H1 (cell line): ENCODE measurements at regions not wholly inside any gene's neighbourhood (a gene's known extent, or its start where the extent isn't known, plus 50 kb on each side); places are given as distances from the start of the nearest gene placed in this dataset.

Source experiments
- CTCF ChIA-PET: fragments of 300-600 bp; sonication (Branson Sonifier 250); formaldehyde crosslinking; loops from one replicate; lab custom pipeline; 2021; ENCODE audit not compliant: partially characterized antibody; lab: Charles Lee
- POLR2A ChIA-PET: fragments of 300-600 bp; sonication (Branson Sonifier 250); formaldehyde crosslinking; loops from one replicate; lab custom pipeline; 2021; ENCODE audit warnings: inconsistent platforms; ENCODE audit not compliant: partially characterized antibody; lab: Charles Lee
- DNase-seq, 2 experiments: peaks; one replicate each; pipeline versions ENCODE4 v3.0.0 to v3.0.0-alpha.2; 2010 to 2022; ENCODE audit warnings: low spot score in 2 of 2, low read depth in 1 of 2, mixed read lengths in 1 of 2
- FAIRE-seq: peaks from 2 replicates; lab custom pipeline; 2011; peaks lifted over from hg19 to GRCh38; lab: Jason Lieb, UNC
- H2AFZ ChIP-seq: 2 replicates; pipeline ENCODE4 v1.8.1; 2012; ENCODE audit warnings: low read length, inconsistent platforms
- H2AK5ac ChIP-seq: 2 replicates; pipeline ENCODE4 v1.6.1; 2013; ENCODE audit warnings: low read depth, low read length
- H2BK120ac ChIP-seq: replicated peaks from 2 replicates; pipeline ENCODE3; 2013; ENCODE audit warnings: low read depth, low read length, inconsistent platforms
- H2BK12ac ChIP-seq: 2 replicates; pipeline ENCODE4 v1.6.1; 2013; ENCODE audit warnings: low read depth, low read length
- H2BK15ac ChIP-seq: 2 replicates; pipeline ENCODE4 v1.6.1; 2013; ENCODE audit warnings: low read length
- H2BK20ac ChIP-seq: 2 replicates; pipeline ENCODE4 v1.6.1; 2013; ENCODE audit warnings: low read length
- H2BK5ac ChIP-seq: 2 replicates; pipeline ENCODE4 v1.6.1; 2013; ENCODE audit warnings: low read depth, low read length
- H3K14ac ChIP-seq: 2 replicates; pipeline ENCODE4 v1.6.1; 2013; ENCODE audit warnings: inconsistent platforms; ENCODE audit not compliant: insufficient read length
- H3K18ac ChIP-seq: 2 replicates; pipeline ENCODE4 v1.6.1; 2013; ENCODE audit warnings: low read length; ENCODE audit errors: extremely low read depth
- H3K23ac ChIP-seq: 2 replicates; pipeline ENCODE4 v1.6.1; 2013; ENCODE audit warnings: inconsistent platforms; ENCODE audit not compliant: insufficient read length
- H3K23me2 ChIP-seq: 2 replicates; pipeline ENCODE4 v1.6.1; 2013; ENCODE audit warnings: low read depth, low read length
- H3K27ac ChIP-seq: 2 replicates; pipeline ENCODE4 v1.6.1; 2011; ENCODE audit warnings: low read depth, low read length, inconsistent platforms
- H3K27me3 ChIP-seq, 4 experiments: replicated peaks in 1 of 4; 1 replicate in 1 of 4; 2 replicates in 3 of 4; pipeline versions ENCODE4 v1.6.1 to v1.8.1; 2011 to 2013; ENCODE audit warnings: low read length in 3 of 4, mild to moderate bottlenecking in 3 of 4, inconsistent platforms in 2 of 4, mixed read lengths in 2 of 4, moderate library complexity in 1 of 4; ENCODE audit not compliant: control insufficient read depth in 3 of 4, insufficient read depth in 3 of 4; ENCODE audit errors: extremely low read depth in 1 of 4
- H3K36me3 ChIP-seq, 4 experiments: 2 replicates each; pipeline versions ENCODE4 v1.6.1 to v1.8.1; 2011 to 2013; ENCODE audit warnings: mild to moderate bottlenecking in 4 of 4, low read length in 3 of 4, moderate library complexity in 2 of 4, control low read depth in 1 of 4, inconsistent platforms in 1 of 4; ENCODE audit not compliant: insufficient read depth in 4 of 4, control insufficient read depth in 2 of 4
- H3K4ac ChIP-seq: replicated peaks from 2 replicates; pipeline ENCODE3; 2013; ENCODE audit warnings: low read length, low read depth, mixed read lengths, inconsistent platforms; ENCODE audit not compliant: insufficient read length
- H3K4me1 ChIP-seq, 4 experiments: replicated peaks in 1 of 4; 1 replicate in 1 of 4; 2 replicates in 3 of 4; pipeline versions ENCODE4 v1.6.1 to v1.8.1; 2011 to 2013; ENCODE audit warnings: low read length in 3 of 4, inconsistent platforms in 2 of 4, mixed read lengths in 1 of 4; ENCODE audit not compliant: insufficient read depth in 4 of 4, control insufficient read depth in 3 of 4
- H3K4me2 ChIP-seq, 2 experiments: 2 replicates each; pipeline versions ENCODE4 v1.6.1 to v1.8.1; 2011 to 2013; ENCODE audit warnings: low read depth in 2 of 2, low read length in 2 of 2, control low read depth in 1 of 2, inconsistent platforms in 1 of 2, mild to moderate bottlenecking in 1 of 2; ENCODE audit not compliant: insufficient read depth in 1 of 2
- H3K4me3 ChIP-seq, 4 experiments: fragments of 200-600, 300-600 bp in 1 of 4; sonication (generic), shearing (Covaris generic), sonication (Bioruptor Twin) in 1 of 4; 2 replicates each; pipeline versions ENCODE4 v1.5.1 to v1.8.1; 2011 to 2016; ENCODE audit warnings: low read length in 4 of 4, low read depth in 3 of 4, control low read depth in 2 of 4, inconsistent platforms in 2 of 4, mild to moderate bottlenecking in 2 of 4, mixed read lengths in 1 of 4, moderate library complexity in 1 of 4; ENCODE audit not compliant: insufficient read depth in 2 of 4; ENCODE audit errors: extremely low read depth in 1 of 4
- H3K56ac ChIP-seq: replicated peaks from 2 replicates; pipeline ENCODE3; 2013; ENCODE audit warnings: low read depth, mild to moderate bottlenecking, mixed read lengths, low read length, inconsistent platforms; ENCODE audit not compliant: insufficient read length
- H3K79me1 ChIP-seq: 2 replicates; pipeline ENCODE4 v1.6.1; 2013; ENCODE audit warnings: low read depth, low read length, control low read depth
- H3K79me2 ChIP-seq, 2 experiments: 2 replicates each; pipeline versions ENCODE4 v1.6.1 to v1.8.1; 2012 to 2013; ENCODE audit warnings: low read length in 2 of 2, mild to moderate bottlenecking in 2 of 2, inconsistent platforms in 1 of 2; ENCODE audit not compliant: insufficient read depth in 2 of 2, control insufficient read depth in 1 of 2
- H3K9ac ChIP-seq, 4 experiments: replicated peaks in 1 of 4; 1 replicate in 1 of 4; 2 replicates in 3 of 4; pipeline versions ENCODE4 v1.6.1 to v1.8.1; 2011 to 2013; ENCODE audit warnings: low read depth in 3 of 4, low read length in 3 of 4, control low read depth in 2 of 4, mild to moderate bottlenecking in 2 of 4, moderate library complexity in 2 of 4, inconsistent platforms in 1 of 4; ENCODE audit errors: extremely low read depth in 1 of 4
- H3K9me3 ChIP-seq, 2 experiments: 2 replicates each; pipeline versions ENCODE4 v1.6.1 to v1.8.1; 2012 to 2013; ENCODE audit warnings: mild to moderate bottlenecking in 2 of 2, moderate library complexity in 2 of 2, control low read depth in 1 of 2, inconsistent platforms in 1 of 2, low read depth in 1 of 2, low read length in 1 of 2, mixed read lengths in 1 of 2; ENCODE audit not compliant: insufficient read depth in 2 of 2
- H4K20me1 ChIP-seq, 2 experiments: replicated peaks in 1 of 2; 2 replicates each; pipeline versions ENCODE3 to v1.8.1; 2011 to 2013; ENCODE audit warnings: inconsistent platforms in 2 of 2, low read length in 2 of 2, mild to moderate bottlenecking in 1 of 2; ENCODE audit not compliant: insufficient read depth in 2 of 2, control insufficient read depth in 1 of 2
- H4K5ac ChIP-seq: 2 replicates; pipeline ENCODE4 v1.6.1; 2013; ENCODE audit warnings: low read length, low read depth, mixed read lengths, inconsistent platforms; ENCODE audit not compliant: insufficient read length
- H4K8ac ChIP-seq: 2 replicates; pipeline ENCODE4 v1.8.0; 2013; ENCODE audit warnings: mild to moderate bottlenecking, moderate library complexity, low read length, inconsistent platforms; ENCODE audit not compliant: insufficient read depth; ENCODE audit errors: extremely low read depth
- H4K91ac ChIP-seq: replicated peaks from 2 replicates; pipeline ENCODE3; 2013; ENCODE audit warnings: low read length, mixed read lengths, inconsistent platforms; ENCODE audit not compliant: insufficient read length
- BCL11A ChIP-seq, 2 experiments: IDR thresholded peaks; one replicate each; pipeline ENCODE4 v1.6.1; 2011; ENCODE audit warnings: low read depth in 2 of 2, low read length in 2 of 2, mild to moderate bottlenecking in 2 of 2
- EP300 ChIP-seq, 2 experiments: IDR thresholded peaks; 1 replicate in 1 of 2; 2 replicates in 1 of 2; pipeline ENCODE4 v1.6.1; 2011 to 2012; ENCODE audit warnings: low read depth in 2 of 2, low read length in 2 of 2, mild to moderate bottlenecking in 2 of 2, borderline replicate concordance in 1 of 2, inconsistent platforms in 1 of 2, moderate library complexity in 1 of 2
- GTF2F1 ChIP-seq: IDR thresholded peaks from 2 replicates; pipeline ENCODE4 v1.6.1; 2012; ENCODE audit warnings: low read depth, low read length, improper control_type of control experiment, borderline replicate concordance
- SIX5 ChIP-seq: IDR thresholded peaks from 2 replicates; pipeline ENCODE4 v1.6.1; 2011; ENCODE audit warnings: mild to moderate bottlenecking, low read depth, low read length
- YY1 ChIP-seq: IDR thresholded peaks from 2 replicates; pipeline ENCODE4 v1.6.1; 2011; ENCODE audit warnings: low read depth, mild to moderate bottlenecking, low read length
- WGBS, 2 experiments: shearing (Covaris generic) in 1 of 2; methylation state at CpG; one replicate each; pipeline versions ENCODE4 v1.1.6 to v1.1.7; 2013 to 2015; ENCODE audit warnings: low lambda C conversion rate in 2 of 2, mixed read lengths in 2 of 2, inconsistent platforms in 1 of 2, low coverage in 1 of 2, missing lambda C conversion rate in 1 of 2; ENCODE audit not compliant: insufficient replicate concordance in 2 of 2, insufficient coverage in 1 of 2, insufficient read length in 1 of 2; ENCODE audit errors: extremely low coverage in 1 of 2, missing lambda C conversion rate in 1 of 2; 5-methylcytosine and 5-hydroxymethylcytosine counted together

DNA sequence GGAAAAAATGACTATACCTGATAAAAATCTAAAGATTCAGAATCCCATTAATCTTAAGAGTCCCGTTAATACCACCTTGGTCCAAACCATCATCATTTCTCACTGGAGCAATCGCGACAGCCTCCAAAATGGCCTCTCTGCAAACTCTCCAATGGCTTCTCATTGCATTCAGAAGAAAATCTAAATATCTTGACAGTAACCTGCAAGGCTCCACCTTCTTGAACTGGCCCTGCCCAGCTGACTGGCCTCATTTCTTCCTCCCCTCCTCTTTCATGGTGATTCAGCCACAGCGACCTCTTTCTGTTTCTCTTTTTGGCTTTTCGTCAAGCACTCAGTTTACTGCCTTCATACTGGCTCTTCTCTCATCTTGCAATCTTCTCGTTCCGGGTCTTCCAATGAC is 56.2 kb upstream of the GPRIN3 start:
- H3K36me3 ChIP-seq: no peaks in the 10 kb centered on the region
- H2BK15ac ChIP-seq: no peak overlapping the region
- no peak overlapping the region for H3K9ac ChIP-seq
- no peak for TF ChIP-seq EP300 (IDR thresholded peaks at IDR 0.05; ENCODE audit: borderline replicate concordance in 1 of 2, low read depth in 2 of 2, low read length in 2 of 2)
- TF ChIP-seq SIX5: no peak
- TF ChIP-seq YY1: peak; percentile 74; the same call in 1 of the 2 replicates
- TF ChIP-seq BCL11A (IDR thresholded peaks at IDR 0.05; ENCODE audit: low read depth in 2 of 2, low read length in 2 of 2): no peak
- no peak for TF ChIP-seq GTF2F1
- DNase-seq (no peak), FAIRE-seq (no peak)
- H2BK20ac ChIP-seq: no peak overlapping the region
- H3K4me1 ChIP-seq: no peaks in the 10 kb centered on the region
- H4K5ac ChIP-seq: no peak overlapping the region
- ChIA-PET POLR2A (no interaction called here), CTCF (interaction anchor here (1.0 to 1.1 kb wide), 2 partner anchors 59 to 114 kb away, joined by 3 read pairs; no protein-coding TSS in a partner anchor)
- H3K79me2 ChIP-seq: no peaks in the 10 kb centered on the region
- no peak overlapping the region for H3K14ac ChIP-seq
- H3K79me1 ChIP-seq: no peaks in the 10 kb centered on the region
- H2BK120ac ChIP-seq: no peak overlapping the region
- no peak overlapping the region for H4K8ac ChIP-seq
- H2BK12ac ChIP-seq: no peak overlapping the region
- H2AK5ac ChIP-seq: no peak overlapping the region
- H3K27me3 ChIP-seq: no peaks in the 10 kb centered on the region
- no peak overlapping the region for H3K56ac ChIP-seq
- no peak overlapping the region for H3K18ac ChIP-seq
- H3K9me3 ChIP-seq: no peaks in the 10 kb centered on the region
- H4K20me1 ChIP-seq: no peaks in the 10 kb centered on the region
- no peak overlapping the region for H3K23ac ChIP-seq
- WGBS, 2 experiments: 89% methylated on average over 7 of the region's 7 CpGs; no CpG with 5 or more reads in 1 of the 2 experiments
- H3K4me2 ChIP-seq: no peak overlapping the region
- H3K23me2 ChIP-seq: no peaks in the 10 kb centered on the region
- no peak overlapping the region for H2BK5ac ChIP-seq
- no peak overlapping the region for H4K91ac ChIP-seq
- H2AFZ ChIP-seq: peak overlapping the region; percentile 67; the same call in 1 of the 2 replicates
- no peak overlapping the region for H3K27ac ChIP-seq
- no peak overlapping the region for H3K4ac ChIP-seq
- H3K4me3 ChIP-seq: no peak overlapping the region
